WI38 (cell line): ENCODE measurements at regions not wholly inside any gene's neighbourhood (a gene's known extent, or its start where the extent isn't known, plus 50 kb on each side); places are given as distances from the start of the nearest gene placed in this dataset.

Experiments
- H3K4me3 ChIP-seq: 2 replicates; pipeline ENCODE4 v1.5.1; 2011; ENCODE audit warnings: low read depth, mild to moderate bottlenecking, control low read depth, low read length
- CTCF ChIP-seq: IDR thresholded peaks from 2 replicates; pipeline ENCODE4 v1.5.1; 2012; ENCODE audit warnings: low read depth, mild to moderate bottlenecking, control low read depth, low read length

GRCh38 chr22:35170716-35171697 lies 86.3 kb upstream of the HMGXB4 start:
- no peak for TF ChIP-seq CTCF
- H3K4me3 ChIP-seq, result no peak overlapping the region

- no peak for TF ChIP-seq CTCF
- no peak overlapping the region for H3K4me3 ChIP-seq
Measured at GRCh38 chr22:35172442-35172841, 84.9 kb upstream of the HMGXB4 start.

GRCh38 chr22:35173655-35174054 lies 83.6 kb upstream of the HMGXB4 start:
- no peak overlapping the region for H3K4me3 ChIP-seq

GRCh38 chr22:35174401-35175038 lies 82.8 kb upstream of the HMGXB4 start:
- no peak overlapping the region for H3K4me3 ChIP-seq
- no peak for TF ChIP-seq CTCF

More at GRCh38 chr22:35173655-35174054, 83.6 kb upstream of the HMGXB4 start:
- TF ChIP-seq CTCF, result no peak

- no peak overlapping the region for H3K4me3 ChIP-seq
- TF ChIP-seq CTCF, result no peak
Measured at GRCh38 chr22:35175392-35175791, 81.9 kb upstream of the HMGXB4 start.

- no peak overlapping the region for H3K4me3 ChIP-seq
- no peak for TF ChIP-seq CTCF
Measured at GRCh38 chr22:35177811-35178210, 79.5 kb upstream of the HMGXB4 start.

- H3K4me3 ChIP-seq, result no peak overlapping the region
- no peak for TF ChIP-seq CTCF
Measured at GRCh38 chr22:35178446-35178845, 78.8 kb upstream of the HMGXB4 start.
